ENCODE measurements at regions not wholly inside any gene's neighbourhood (a gene's known extent, or its start where the extent isn't known, plus 50 kb on each side); places are given as distances from the start of the nearest gene placed in this dataset.

DNA sequence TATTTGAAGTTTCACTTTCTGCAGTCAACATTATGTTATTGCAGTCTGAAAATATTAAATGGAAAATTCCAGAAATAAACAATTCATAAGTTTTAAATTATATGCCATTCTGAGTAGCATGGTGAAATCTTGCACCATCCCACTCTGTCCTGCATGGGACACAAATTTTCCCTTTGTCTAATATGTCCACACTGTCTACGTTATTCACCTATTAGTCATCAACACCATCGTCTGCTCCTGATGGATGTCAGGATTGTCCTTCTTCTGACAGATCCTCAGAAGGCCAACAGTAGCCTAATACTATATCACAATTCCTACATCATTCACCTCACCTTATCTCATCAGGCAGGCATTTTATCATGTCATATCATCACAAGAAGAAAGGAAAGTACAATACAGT is 163.1 kb downstream of the TXNL1 start:
- Histone ChIP-seq H3K4me2 (ENCODE audit: insufficient read depth, low read length) (no peak overlapping the region), H3K27ac (ENCODE audit: extremely low read depth, low read depth, low read length) (no peak overlapping the region), H3K9ac (ENCODE audit: insufficient read depth in 1 of 2, low read depth in 2 of 2, low read length in 2 of 2) (no peak overlapping the region), H4K20me1 (replicated peaks; ENCODE audit: control insufficient read depth, insufficient read depth, low read length) (no peaks in the 10 kb centered on the region), H2AFZ (ENCODE audit: low read depth, low read length) (no peak overlapping the region), H3K4me1 (replicated peaks in 1 of 2; ENCODE audit: control insufficient read depth in 2 of 2, insufficient read depth in 2 of 2, low read length in 2 of 2) (peaks cover 0 to 12% of the 10 kb centered on the region in 2 experiments; a peak in 3 of 5 replicates), H3K9me1 (ENCODE audit: control insufficient read depth, insufficient read depth, low read length) (no peaks in the 10 kb centered on the region), H3K9me3 (replicated peaks; ENCODE audit: control insufficient read depth, insufficient read depth, low read depth, low read length) (no peaks in the 10 kb centered on the region), H3K4me3 (no peak overlapping the region), H3K27me3 (ENCODE audit: control insufficient read depth in 2 of 2, insufficient read depth in 2 of 2, low read length in 2 of 2) (no peaks in the 10 kb centered on the region), H3K36me3 (ENCODE audit: control insufficient read depth, insufficient read depth, low read length) (no peaks in the 10 kb centered on the region), H3K79me2 (ENCODE audit: control insufficient read depth, insufficient read depth, low read length) (no peaks in the 10 kb centered on the region)
- WGBS (ENCODE audit: insufficient coverage, low coverage, missing lambda C conversion rate): 15% methylated on average over 2 of the region's 2 CpGs
- DNase-seq (ENCODE audit: extremely low read depth in 1 of 4, low spot score in 3 of 4) (no peak), FAIRE-seq (no peak), ATAC-seq (no peak)
- intact Hi-C loops (cut with micrococcal nuclease): no loop called here
- ChIA-PET CTCF (ENCODE audit: low intra/inter-chr PET ratio) (no interaction called here), POLR2A (interaction anchor here (0.7 kb wide), 1 partner anchor 14 kb away, joined by 3 read pairs; no protein-coding TSS in a partner anchor)
- TF ChIP-seq TCF7 (IDR thresholded peaks at IDR 0.05; ENCODE audit: borderline replicate concordance) (no peak), ILF3 (IDR thresholded peaks at IDR 0.05; ENCODE audit: borderline replicate concordance) (no peak), ZFPM2 (CRISPR knock-in tag; IDR thresholded peaks at IDR 0.05) (no peak), THRAP3 (IDR thresholded peaks at IDR 0.05; ENCODE audit: borderline replicate concordance) (no peak), SMAD4 (CRISPR knock-in tag; conservative IDR thresholded peaks at IDR 0.05) (no peak), MAFF (IDR thresholded peaks at IDR 0.05; ENCODE audit: low read length) (no peak), SIN3B (IDR thresholded peaks at IDR 0.05; ENCODE audit: low read depth) (no peak), ZNF12 (CRISPR knock-in tag; IDR thresholded peaks at IDR 0.05) (no peak), SREBF2 (CRISPR knock-in tag; IDR thresholded peaks at IDR 0.05) (no peak), FOXA3 (CRISPR knock-in tag; conservative IDR thresholded peaks at IDR 0.05 in 1 of 2, IDR thresholded peaks at IDR 0.05 in 1 of 2) (no peak), KDM2B (CRISPR knock-in tag; IDR thresholded peaks at IDR 0.05) (no peak), TRIM28 (IDR thresholded peaks at IDR 0.05) (no peak), RBM17 (IDR thresholded peaks at IDR 0.05; ENCODE audit: borderline replicate concordance, low read depth, low read length) (no peak), NFE2 (IDR thresholded peaks at IDR 0.05; ENCODE audit: low read depth) (no peak), PURB (CRISPR knock-in tag; IDR thresholded peaks at IDR 0.05; ENCODE audit: low read depth) (no peak), ZNF121 (CRISPR knock-in tag; conservative IDR thresholded peaks at IDR 0.05) (no peak), U2AF1 (optimal IDR thresholded peaks at IDR 0.05; ENCODE audit: low read depth, low read length) (no peak), SMAD1 (IDR thresholded peaks at IDR 0.05; ENCODE audit: low read depth, low read length, partially characterized antibody) (no peak), ZNF347 (CRISPR knock-in tag; IDR thresholded peaks at IDR 0.05; ENCODE audit: low read depth) (no peak)
- no TSS peak for BruUV-seq (replicated peaks)
- in situ Hi-C loops (cut with MboI): no loop called here
